Natural killer cell treated with Interleukin-12 subunit alpha and Interleukin-12 subunit beta and Interleukin-15 and Interleukin-18, amount 100 ng/mL, for 72 hours (primary cell): ENCODE measurements at regions not wholly inside any gene's neighbourhood (a gene's known extent, or its start where the extent isn't known, plus 50 kb on each side); places are given as distances from the start of the nearest gene placed in this dataset.

ENCODE experiments used
- ATAC-seq, 2 donors: fragments of 150-1000 bp; cut with Tn5 transposase in 1 of 2; sonication (Bioruptor Pico), chemical (Tn5 transposase) in 1 of 2; 2 replicates each; pipeline ENCODE4 v1.10.0; 2021
- DNase-seq: peaks from one replicate; pipeline ENCODE4 v3.0.0; 2022; ENCODE audit warnings: low spot score
- H3K27ac Mint-ChIP-seq, 2 donors: 1 replicate in 1 of 2; 2 replicates in 1 of 2; pipeline ENCODE4 v1.8.0; 2022; ENCODE audit warnings: mixed read lengths in 2 of 2, mild to moderate bottlenecking in 1 of 2, moderate library complexity in 1 of 2
- H3K27me3 Mint-ChIP-seq, 2 donors: 1 replicate in 1 of 2; 2 replicates in 1 of 2; pipeline ENCODE4 v1.8.0; 2022; ENCODE audit warnings: mixed read lengths in 2 of 2
- H3K36me3 Mint-ChIP-seq: one replicate; pipeline ENCODE4 v1.8.0; 2022; ENCODE audit warnings: mixed read lengths
- H3K4me1 Mint-ChIP-seq, 2 donors: 1 replicate in 1 of 2; 2 replicates in 1 of 2; pipeline ENCODE4 v1.8.0; 2022; ENCODE audit warnings: low read depth in 2 of 2, mixed read lengths in 2 of 2, mild to moderate bottlenecking in 1 of 2
- H3K4me3 Mint-ChIP-seq: one replicate; pipeline ENCODE4 v1.8.0; 2022; ENCODE audit warnings: mixed read lengths
- H3K9me3 Mint-ChIP-seq: 2 replicates; pipeline ENCODE4 v1.8.0; 2022; ENCODE audit warnings: mixed read lengths

DNA sequence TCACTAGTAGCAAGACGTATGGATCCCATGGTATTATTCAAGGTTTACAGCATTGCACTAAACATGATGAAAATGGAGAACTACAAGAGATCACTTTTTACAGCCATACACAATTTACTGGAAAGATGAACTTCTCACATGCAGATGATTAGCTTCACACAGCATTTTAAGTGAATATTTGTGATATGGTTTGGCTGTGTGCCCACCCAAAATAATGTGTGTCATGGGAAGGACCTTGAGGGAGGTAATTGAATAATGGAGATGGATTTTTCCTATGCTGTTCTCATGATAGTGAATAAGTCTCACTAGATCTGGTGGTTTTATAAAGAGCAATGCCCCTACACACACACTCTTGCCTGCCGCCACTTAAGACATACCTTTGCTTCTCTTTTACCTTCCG, 662.0 kb upstream of the CCDC54 start:
- no peak overlapping the region for H3K4me3 Mint-ChIP-seq
- H3K27ac Mint-ChIP-seq: no peak overlapping the region
- DNase-seq (no peak), ATAC-seq (no peak)
- H3K36me3 Mint-ChIP-seq: no peaks in the 10 kb centered on the region
- peaks cover 0 to 3% of the 10 kb centered on the region in 2 donors for H3K4me1 Mint-ChIP-seq
- peaks cover 3% of the 10 kb centered on the region for H3K9me3 Mint-ChIP-seq
- no peaks in the 10 kb centered on the region for H3K27me3 Mint-ChIP-seq

- Mint-ChIP-seq H3K27ac (no peak overlapping the region), H3K27me3 (no peaks in the 10 kb centered on the region), H3K9me3 (peaks cover 3% of the 10 kb centered on the region), H3K4me3 (no peak overlapping the region), H3K4me1 (peaks cover 0 to 3% of the 10 kb centered on the region in 2 donors), H3K36me3 (no peaks in the 10 kb centered on the region)
- DNase-seq: no peak
- ATAC-seq: no peak
These were observed 660.0 kb upstream of the CCDC54 start for GRCh38 chr3:106717178-106717780.

DNA sequence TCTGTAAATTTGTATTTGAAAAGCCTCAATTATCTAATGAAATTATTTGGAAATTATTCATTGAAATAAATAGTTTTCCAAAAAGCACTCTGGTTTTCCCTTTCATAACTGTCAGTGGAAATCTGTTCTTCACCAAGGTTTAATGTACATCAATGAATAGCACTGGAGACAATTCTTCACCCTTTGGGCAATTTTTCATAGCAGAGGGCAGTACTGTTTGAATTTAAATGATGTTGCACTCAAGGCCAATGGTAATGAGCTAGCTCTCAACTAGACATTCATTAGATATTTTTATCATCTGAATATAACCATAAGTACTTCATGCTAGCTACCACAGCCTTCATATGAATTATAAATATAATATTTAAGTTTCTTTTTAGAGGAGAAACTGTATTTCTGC, 658.2 kb upstream of the CCDC54 start:
- DNase-seq (no peak), ATAC-seq (no peak)
- H3K9me3 Mint-ChIP-seq: peaks cover 6% of the 10 kb centered on the region
- no peak overlapping the region for H3K4me3 Mint-ChIP-seq
- peaks cover 0 to 3% of the 10 kb centered on the region in 2 donors for H3K4me1 Mint-ChIP-seq
- no peaks in the 10 kb centered on the region for H3K36me3 Mint-ChIP-seq
- H3K27ac Mint-ChIP-seq: no peak overlapping the region
- no peaks in the 10 kb centered on the region for H3K27me3 Mint-ChIP-seq

DNA sequence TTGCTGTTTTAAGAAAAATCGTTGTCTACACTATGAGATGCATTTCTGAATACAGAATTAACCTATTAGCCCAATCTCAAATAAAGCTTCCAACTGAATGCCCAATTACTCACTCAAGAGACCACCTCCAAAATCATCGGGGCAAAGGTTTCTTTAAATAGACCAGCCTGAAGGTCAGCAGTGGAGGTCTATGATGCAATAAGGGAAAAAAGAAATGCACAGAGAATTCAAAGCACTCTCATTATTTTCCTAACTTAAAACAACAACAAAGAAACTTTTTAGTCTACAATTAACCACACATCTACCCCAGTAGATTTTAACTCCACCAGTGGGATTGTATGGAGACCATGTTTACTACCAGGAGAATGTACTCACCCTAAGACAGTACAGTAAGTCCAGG, 657.7 kb upstream of the CCDC54 start:
- H3K9me3 Mint-ChIP-seq: peaks cover 6% of the 10 kb centered on the region
- H3K4me1 Mint-ChIP-seq: peaks cover 0 to 3% of the 10 kb centered on the region in 2 donors
- H3K36me3 Mint-ChIP-seq: no peaks in the 10 kb centered on the region
- no peak overlapping the region for H3K4me3 Mint-ChIP-seq
- H3K27me3 Mint-ChIP-seq: no peaks in the 10 kb centered on the region
- no peak for ATAC-seq
- DNase-seq: no peak
- no peak overlapping the region for H3K27ac Mint-ChIP-seq

DNA sequence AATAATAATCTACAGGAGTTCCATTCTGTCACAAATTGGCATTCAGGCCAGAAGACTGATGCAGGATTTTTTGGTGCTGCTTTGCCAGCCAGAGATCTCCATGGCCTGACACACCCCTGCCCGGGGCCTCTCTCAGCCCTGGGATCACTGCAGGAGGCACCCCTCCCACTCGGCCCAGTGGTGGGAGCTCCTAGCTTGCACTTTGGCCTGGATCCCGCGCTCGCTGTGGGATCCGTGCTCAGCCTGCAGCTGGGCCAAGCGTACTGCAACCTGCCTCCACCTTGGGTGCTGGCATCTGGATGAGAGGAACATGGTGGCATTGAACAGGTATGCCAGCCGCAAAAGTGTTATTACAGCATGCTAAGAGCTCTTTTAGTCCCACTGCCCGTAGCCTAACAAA, 656.7 kb upstream of the CCDC54 start:
- H3K4me1 Mint-ChIP-seq: peaks cover 0 to 3% of the 10 kb centered on the region in 2 donors
- no peaks in the 10 kb centered on the region for H3K36me3 Mint-ChIP-seq
- peaks cover 6% of the 10 kb centered on the region for H3K9me3 Mint-ChIP-seq
- H3K27me3 Mint-ChIP-seq: no peaks in the 10 kb centered on the region
- no peak for DNase-seq
- ATAC-seq: no peak
- H3K27ac Mint-ChIP-seq: no peak overlapping the region
- no peak overlapping the region for H3K4me3 Mint-ChIP-seq

GRCh38 chr3:106725566-106725965, 651.7 kb upstream of the CCDC54 start:
- Mint-ChIP-seq H3K9me3 (peaks cover 3% of the 10 kb centered on the region), H3K4me1 (no peaks in the 10 kb centered on the region), H3K27me3 (no peaks in the 10 kb centered on the region), H3K36me3 (no peaks in the 10 kb centered on the region), H3K27ac (no peak overlapping the region), H3K4me3 (no peak overlapping the region)
- DNase-seq: no peak
- ATAC-seq: no peak

- H3K27me3 Mint-ChIP-seq: no peaks in the 10 kb centered on the region
- no peak overlapping the region for H3K4me3 Mint-ChIP-seq
- no peak for DNase-seq
- no peaks in the 10 kb centered on the region for H3K36me3 Mint-ChIP-seq
- no peak for ATAC-seq
- H3K9me3 Mint-ChIP-seq: no peaks in the 10 kb centered on the region
- H3K27ac Mint-ChIP-seq: no peak overlapping the region
- H3K4me1 Mint-ChIP-seq: no peaks in the 10 kb centered on the region
These were observed 648.7 kb upstream of the CCDC54 start for GRCh38 chr3:106728315-106729098.

GRCh38 chr3:106729481-106729880, 647.8 kb upstream of the CCDC54 start:
- no peak overlapping the region for H3K27ac Mint-ChIP-seq
- H3K4me3 Mint-ChIP-seq: no peak overlapping the region
- no peaks in the 10 kb centered on the region for H3K27me3 Mint-ChIP-seq
- no peaks in the 10 kb centered on the region for H3K4me1 Mint-ChIP-seq
- DNase-seq (no peak), ATAC-seq (no peak)
- no peaks in the 10 kb centered on the region for H3K9me3 Mint-ChIP-seq
- H3K36me3 Mint-ChIP-seq: no peaks in the 10 kb centered on the region

- H3K4me1 Mint-ChIP-seq: no peaks in the 10 kb centered on the region
- no peak overlapping the region for H3K27ac Mint-ChIP-seq
- no peaks in the 10 kb centered on the region for H3K27me3 Mint-ChIP-seq
- no peak overlapping the region for H3K4me3 Mint-ChIP-seq
- H3K36me3 Mint-ChIP-seq: no peaks in the 10 kb centered on the region
- DNase-seq: no peak
- no peak for ATAC-seq
- no peaks in the 10 kb centered on the region for H3K9me3 Mint-ChIP-seq
These were observed 646.0 kb upstream of the CCDC54 start for GRCh38 chr3:106731230-106731629.

GRCh38 chr3:106734712-106735111, 642.5 kb upstream of the CCDC54 start:
- Mint-ChIP-seq H3K27ac (no peak overlapping the region), H3K27me3 (no peaks in the 10 kb centered on the region), H3K36me3 (no peaks in the 10 kb centered on the region), H3K9me3 (peaks cover 2% of the 10 kb centered on the region), H3K4me3 (no peak overlapping the region), H3K4me1 (no peaks in the 10 kb centered on the region)
- ATAC-seq (no peak), DNase-seq (no peak)

DNA sequence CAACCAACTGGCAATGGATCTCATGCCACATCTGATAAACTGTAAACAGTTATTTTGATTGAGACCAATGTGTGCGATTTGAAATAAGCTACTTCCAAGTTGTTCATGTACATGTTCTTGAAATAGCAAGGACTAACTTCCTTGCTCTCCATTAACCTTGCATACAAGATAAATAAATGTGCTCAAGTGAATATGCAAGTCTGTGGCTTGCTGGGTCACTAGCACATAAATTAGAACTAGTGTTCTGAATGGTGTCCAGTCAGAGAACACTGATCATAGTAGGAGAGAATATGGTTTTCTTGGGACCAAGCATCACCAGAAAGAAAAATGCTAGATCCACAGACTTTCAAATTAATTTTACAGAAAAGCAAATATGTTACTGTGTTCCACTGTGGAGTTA, 640.0 kb upstream of the CCDC54 start:
- no peaks in the 10 kb centered on the region for H3K36me3 Mint-ChIP-seq
- H3K4me3 Mint-ChIP-seq: no peak overlapping the region
- ATAC-seq (no peak), DNase-seq (no peak)
- H3K4me1 Mint-ChIP-seq: no peaks in the 10 kb centered on the region
- H3K9me3 Mint-ChIP-seq: peaks cover 2% of the 10 kb centered on the region
- no peak overlapping the region for H3K27ac Mint-ChIP-seq
- no peaks in the 10 kb centered on the region for H3K27me3 Mint-ChIP-seq

- H3K27ac Mint-ChIP-seq: no peak overlapping the region
- ATAC-seq: no peak
- H3K36me3 Mint-ChIP-seq: no peaks in the 10 kb centered on the region
- no peaks in the 10 kb centered on the region for H3K4me1 Mint-ChIP-seq
- no peak for DNase-seq
- no peaks in the 10 kb centered on the region for H3K27me3 Mint-ChIP-seq
- peaks cover 2% of the 10 kb centered on the region for H3K9me3 Mint-ChIP-seq
- H3K4me3 Mint-ChIP-seq: no peak overlapping the region
These were observed 637.1 kb upstream of the CCDC54 start for GRCh38 chr3:106740116-106740515.

- H3K9me3 Mint-ChIP-seq: no peaks in the 10 kb centered on the region
- H3K4me1 Mint-ChIP-seq: no peaks in the 10 kb centered on the region
- no peak overlapping the region for H3K27ac Mint-ChIP-seq
- DNase-seq (no peak), ATAC-seq (no peak)
- no peaks in the 10 kb centered on the region for H3K36me3 Mint-ChIP-seq
- no peak overlapping the region for H3K4me3 Mint-ChIP-seq
- H3K27me3 Mint-ChIP-seq: no peaks in the 10 kb centered on the region
These were observed 631.7 kb upstream of the CCDC54 start for GRCh38 chr3:106745344-106746168.

DNA sequence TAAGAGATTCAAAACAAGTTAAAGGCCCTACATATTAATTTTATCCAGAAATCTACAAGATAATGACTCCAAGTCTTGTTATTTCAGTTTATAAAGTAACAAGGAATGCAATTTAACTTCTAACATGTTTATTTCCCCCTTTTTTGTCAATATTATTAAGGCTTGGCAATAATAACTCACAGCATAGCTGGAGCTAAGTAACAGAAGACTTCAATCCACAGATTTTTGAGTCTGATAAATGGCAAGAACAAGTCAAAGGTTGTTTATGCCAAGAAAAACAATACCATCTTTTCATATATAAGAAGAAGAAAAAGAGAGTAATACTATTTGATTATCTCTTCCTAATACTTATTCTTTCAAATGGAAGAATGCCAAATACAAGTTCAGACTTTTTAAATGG, 631.0 kb upstream of the CCDC54 start:
- ATAC-seq (no peak), DNase-seq (no peak)
- H3K4me3 Mint-ChIP-seq: no peak overlapping the region
- H3K36me3 Mint-ChIP-seq: no peaks in the 10 kb centered on the region
- H3K4me1 Mint-ChIP-seq: no peaks in the 10 kb centered on the region
- no peaks in the 10 kb centered on the region for H3K9me3 Mint-ChIP-seq
- no peaks in the 10 kb centered on the region for H3K27me3 Mint-ChIP-seq
- H3K27ac Mint-ChIP-seq: no peak overlapping the region
